ENCODE measurements at regions not wholly inside any gene's neighbourhood (a gene's known extent, or its start where the extent isn't known, plus 50 kb on each side); places are given as distances from the start of the nearest gene placed in this dataset.

DNA sequence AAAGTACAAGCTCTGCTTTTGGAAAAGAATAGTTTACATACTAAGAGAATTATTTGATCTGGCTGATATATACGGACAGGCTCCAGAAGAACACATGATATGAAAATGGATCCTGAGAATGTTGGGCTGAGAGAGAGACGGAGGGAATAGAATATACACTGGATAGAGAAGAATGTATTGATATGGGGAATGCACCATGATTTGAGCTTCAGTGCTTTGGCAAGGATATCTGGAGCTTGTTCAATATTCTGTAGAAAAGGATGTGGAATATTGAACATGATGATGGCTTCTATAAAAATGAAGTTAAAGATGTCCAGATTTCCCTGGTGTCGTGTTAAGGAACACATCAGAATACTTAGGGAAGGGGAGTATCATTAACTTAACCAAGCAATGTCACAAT lies 280.5 kb upstream of the VLDLR start (continued):
- TF ChIP-seq ZNF468 (CRISPR knock-in tag; IDR thresholded peaks at IDR 0.05) (no peak), MED8 (CRISPR knock-in tag; IDR thresholded peaks at IDR 0.05; ENCODE audit: insufficient replicate concordance) (no peak), EP300 (IDR thresholded peaks at IDR 0.05; ENCODE audit: low read depth in 2 of 2, low read length in 2 of 2) (no peak), EP300 (CRISPR knock-in tag; IDR thresholded peaks at IDR 0.05; ENCODE audit: borderline replicate concordance) (no peak)
- TF ChIP-seq, protein P1, sequence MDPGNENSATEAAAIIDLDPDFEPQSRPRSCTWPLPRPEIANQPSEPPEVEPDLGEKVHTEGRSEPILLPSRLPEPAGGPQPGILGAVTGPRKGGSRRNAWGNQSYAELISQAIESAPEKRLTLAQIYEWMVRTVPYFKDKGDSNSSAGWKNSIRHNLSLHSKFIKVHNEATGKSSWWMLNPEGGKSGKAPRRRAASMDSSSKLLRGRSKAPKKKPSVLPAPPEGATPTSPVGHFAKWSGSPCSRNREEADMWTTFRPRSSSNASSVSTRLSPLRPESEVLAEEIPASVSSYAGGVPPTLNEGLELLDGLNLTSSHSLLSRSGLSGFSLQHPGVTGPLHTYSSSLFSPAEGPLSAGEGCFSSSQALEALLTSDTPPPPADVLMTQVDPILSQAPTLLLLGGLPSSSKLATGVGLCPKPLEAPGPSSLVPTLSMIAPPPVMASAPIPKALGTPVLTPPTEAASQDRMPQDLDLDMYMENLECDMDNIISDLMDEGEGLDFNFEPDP (CRISPR knock-in tag; conservative IDR thresholded peaks at IDR 0.05), result no peak
- TF ChIP-seq, protein P2, sequence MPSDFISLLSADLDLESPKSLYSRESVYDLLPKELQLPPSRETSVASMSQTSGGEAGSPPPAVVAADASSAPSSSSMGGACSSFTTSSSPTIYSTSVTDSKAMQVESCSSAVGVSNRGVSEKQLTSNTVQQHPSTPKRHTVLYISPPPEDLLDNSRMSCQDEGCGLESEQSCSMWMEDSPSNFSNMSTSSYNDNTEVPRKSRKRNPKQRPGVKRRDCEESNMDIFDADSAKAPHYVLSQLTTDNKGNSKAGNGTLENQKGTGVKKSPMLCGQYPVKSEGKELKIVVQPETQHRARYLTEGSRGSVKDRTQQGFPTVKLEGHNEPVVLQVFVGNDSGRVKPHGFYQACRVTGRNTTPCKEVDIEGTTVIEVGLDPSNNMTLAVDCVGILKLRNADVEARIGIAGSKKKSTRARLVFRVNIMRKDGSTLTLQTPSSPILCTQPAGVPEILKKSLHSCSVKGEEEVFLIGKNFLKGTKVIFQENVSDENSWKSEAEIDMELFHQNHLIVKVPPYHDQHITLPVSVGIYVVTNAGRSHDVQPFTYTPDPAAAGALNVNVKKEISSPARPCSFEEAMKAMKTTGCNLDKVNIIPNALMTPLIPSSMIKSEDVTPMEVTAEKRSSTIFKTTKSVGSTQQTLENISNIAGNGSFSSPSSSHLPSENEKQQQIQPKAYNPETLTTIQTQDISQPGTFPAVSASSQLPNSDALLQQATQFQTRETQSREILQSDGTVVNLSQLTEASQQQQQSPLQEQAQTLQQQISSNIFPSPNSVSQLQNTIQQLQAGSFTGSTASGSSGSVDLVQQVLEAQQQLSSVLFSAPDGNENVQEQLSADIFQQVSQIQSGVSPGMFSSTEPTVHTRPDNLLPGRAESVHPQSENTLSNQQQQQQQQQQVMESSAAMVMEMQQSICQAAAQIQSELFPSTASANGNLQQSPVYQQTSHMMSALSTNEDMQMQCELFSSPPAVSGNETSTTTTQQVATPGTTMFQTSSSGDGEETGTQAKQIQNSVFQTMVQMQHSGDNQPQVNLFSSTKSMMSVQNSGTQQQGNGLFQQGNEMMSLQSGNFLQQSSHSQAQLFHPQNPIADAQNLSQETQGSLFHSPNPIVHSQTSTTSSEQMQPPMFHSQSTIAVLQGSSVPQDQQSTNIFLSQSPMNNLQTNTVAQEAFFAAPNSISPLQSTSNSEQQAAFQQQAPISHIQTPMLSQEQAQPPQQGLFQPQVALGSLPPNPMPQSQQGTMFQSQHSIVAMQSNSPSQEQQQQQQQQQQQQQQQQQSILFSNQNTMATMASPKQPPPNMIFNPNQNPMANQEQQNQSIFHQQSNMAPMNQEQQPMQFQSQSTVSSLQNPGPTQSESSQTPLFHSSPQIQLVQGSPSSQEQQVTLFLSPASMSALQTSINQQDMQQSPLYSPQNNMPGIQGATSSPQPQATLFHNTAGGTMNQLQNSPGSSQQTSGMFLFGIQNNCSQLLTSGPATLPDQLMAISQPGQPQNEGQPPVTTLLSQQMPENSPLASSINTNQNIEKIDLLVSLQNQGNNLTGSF (CRISPR knock-in tag; IDR thresholded peaks at IDR 0.05), result no peak
- TF ChIP-seq, protein P3, sequence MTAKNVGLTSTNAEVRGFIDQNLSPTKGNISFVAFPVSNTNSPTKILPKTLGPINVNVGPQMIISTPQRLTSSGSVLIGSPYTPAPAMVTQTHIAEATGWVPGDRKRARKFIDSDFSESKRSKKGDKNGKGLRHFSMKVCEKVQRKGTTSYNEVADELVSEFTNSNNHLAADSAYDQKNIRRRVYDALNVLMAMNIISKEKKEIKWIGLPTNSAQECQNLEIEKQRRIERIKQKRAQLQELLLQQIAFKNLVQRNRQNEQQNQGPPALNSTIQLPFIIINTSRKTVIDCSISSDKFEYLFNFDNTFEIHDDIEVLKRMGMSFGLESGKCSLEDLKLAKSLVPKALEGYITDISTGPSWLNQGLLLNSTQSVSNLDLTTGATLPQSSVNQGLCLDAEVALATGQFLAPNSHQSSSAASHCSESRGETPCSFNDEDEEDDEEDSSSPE (CRISPR knock-in tag; IDR thresholded peaks at IDR 0.05), result no peak

All from HepG2 (cell line).